ENCODE measurements at regions not wholly inside any gene's neighbourhood (a gene's known extent, or its start where the extent isn't known, plus 50 kb on each side); places are given as distances from the start of the nearest gene placed in this dataset.

GRCh38 chr15:62641825-62642224 lies 400.7 kb upstream of the TPM1 start:
- TF ChIP-seq CTCF (conservative IDR thresholded peaks at IDR 0.05; ENCODE audit: low read depth, low read length) (no peak), EZH2 (IDR thresholded peaks at IDR 0.05; ENCODE audit: borderline replicate concordance, low read depth, low read length, poor library complexity, severe bottlenecking) (no peak)
- BruUV-seq (replicated peaks), result no TSS peak
- no peaks in the 10 kb centered on the region for H3K27me3 ChIP-seq (replicated peaks; ENCODE audit: insufficient read depth, low read depth, low read length, poor library complexity)
- H3K36me3 ChIP-seq (ENCODE audit: insufficient read depth, low read length, poor library complexity, severe bottlenecking), result no peaks in the 10 kb centered on the region
- H3K9me3 ChIP-seq (ENCODE audit: low read depth, low read length, poor library complexity, severe bottlenecking), result no peaks in the 10 kb centered on the region
- no peaks in the 10 kb centered on the region for H3K4me1 ChIP-seq (ENCODE audit: insufficient read depth, low read length, poor library complexity, severe bottlenecking)
- intact Hi-C loops (cut with micrococcal nuclease; ENCODE audit: unreplicated experiment), result no loop called here
- H3K27ac ChIP-seq (ENCODE audit: low read depth, low read length, poor library complexity, severe bottlenecking), result no peak overlapping the region
- no peak overlapping the region for H3K4me3 ChIP-seq (ENCODE audit: low read depth, low read length, poor library complexity, severe bottlenecking)
- POLR2A ChIA-PET (ENCODE audit: low non-redundant PET), result no interaction called here
- no peak for DNase-seq (ENCODE audit: low spot score)
- CTCF ChIA-PET, result no interaction called here

- Histone ChIP-seq H3K4me3 (ENCODE audit: low read depth, low read length, poor library complexity, severe bottlenecking) (no peak overlapping the region), H3K9me3 (ENCODE audit: low read depth, low read length, poor library complexity, severe bottlenecking) (no peaks in the 10 kb centered on the region), H3K36me3 (ENCODE audit: insufficient read depth, low read length, poor library complexity, severe bottlenecking) (no peaks in the 10 kb centered on the region), H3K4me1 (ENCODE audit: insufficient read depth, low read length, poor library complexity, severe bottlenecking) (no peaks in the 10 kb centered on the region), H3K27ac (ENCODE audit: low read depth, low read length, poor library complexity, severe bottlenecking) (no peak overlapping the region), H3K27me3 (replicated peaks; ENCODE audit: insufficient read depth, low read depth, low read length, poor library complexity) (no peaks in the 10 kb centered on the region)
- ChIA-PET CTCF (no interaction called here), POLR2A (ENCODE audit: low non-redundant PET) (no interaction called here)
- DNase-seq (ENCODE audit: low spot score), result no peak
- no TSS peak for BruUV-seq (replicated peaks)
- no peak for TF ChIP-seq EZH2 (IDR thresholded peaks at IDR 0.05; ENCODE audit: borderline replicate concordance, low read depth, low read length, poor library complexity, severe bottlenecking)
- TF ChIP-seq CTCF (conservative IDR thresholded peaks at IDR 0.05; ENCODE audit: low read depth, low read length), result no peak
- intact Hi-C loops (cut with micrococcal nuclease; ENCODE audit: unreplicated experiment), result no loop called here
Observed at GRCh38 chr15:62643572-62643971, 399.0 kb upstream of the TPM1 start.

- Histone ChIP-seq H3K4me1 (ENCODE audit: insufficient read depth, low read length, poor library complexity, severe bottlenecking) (no peaks in the 10 kb centered on the region), H3K9me3 (ENCODE audit: low read depth, low read length, poor library complexity, severe bottlenecking) (no peaks in the 10 kb centered on the region), H3K36me3 (ENCODE audit: insufficient read depth, low read length, poor library complexity, severe bottlenecking) (no peaks in the 10 kb centered on the region), H3K27me3 (replicated peaks; ENCODE audit: insufficient read depth, low read depth, low read length, poor library complexity) (no peaks in the 10 kb centered on the region), H3K27ac (ENCODE audit: low read depth, low read length, poor library complexity, severe bottlenecking) (no peak overlapping the region), H3K4me3 (ENCODE audit: low read depth, low read length, poor library complexity, severe bottlenecking) (no peak overlapping the region)
- ChIA-PET CTCF (interaction anchor here (0.5 kb wide), 1 partner anchor 98 kb away, joined by 3 read pairs; no protein-coding TSS in a partner anchor), POLR2A (ENCODE audit: low non-redundant PET) (no interaction called here)
- no peak for DNase-seq (ENCODE audit: low spot score)
- BruUV-seq (replicated peaks), result no TSS peak
- intact Hi-C loops (cut with micrococcal nuclease; ENCODE audit: unreplicated experiment), result no loop called here
- no peak for TF ChIP-seq EZH2 (IDR thresholded peaks at IDR 0.05; ENCODE audit: borderline replicate concordance, low read depth, low read length, poor library complexity, severe bottlenecking)
- no peak for TF ChIP-seq CTCF (conservative IDR thresholded peaks at IDR 0.05; ENCODE audit: low read depth, low read length)
Observed at GRCh38 chr15:62644216-62644888, 398.2 kb upstream of the TPM1 start.

Measured in A673 (cell line).